ENCODE measurements at regions not wholly inside any gene's neighbourhood (a gene's known extent, or its start where the extent isn't known, plus 50 kb on each side); places are given as distances from the start of the nearest gene placed in this dataset.

DNA sequence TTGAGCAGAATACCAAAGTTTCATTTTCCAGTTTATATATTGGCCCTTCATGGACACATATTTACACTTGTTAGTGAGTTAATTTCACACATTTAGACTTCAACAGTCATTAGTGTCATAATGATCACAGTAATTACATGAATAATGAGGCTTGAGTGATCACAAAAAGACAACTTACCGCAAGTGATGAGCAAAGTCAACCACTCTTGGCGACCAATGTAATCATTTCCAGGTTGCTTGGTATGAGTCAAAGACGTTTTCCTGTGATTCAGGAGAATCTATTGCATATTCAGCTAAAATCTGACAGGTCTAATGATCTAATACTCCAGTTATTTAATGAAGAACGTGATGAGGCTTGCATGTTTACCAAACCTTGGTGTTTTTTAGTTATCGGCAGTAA is 407.9 kb upstream of the TENM3 start (continued):
- TF ChIP-seq, protein P1, sequence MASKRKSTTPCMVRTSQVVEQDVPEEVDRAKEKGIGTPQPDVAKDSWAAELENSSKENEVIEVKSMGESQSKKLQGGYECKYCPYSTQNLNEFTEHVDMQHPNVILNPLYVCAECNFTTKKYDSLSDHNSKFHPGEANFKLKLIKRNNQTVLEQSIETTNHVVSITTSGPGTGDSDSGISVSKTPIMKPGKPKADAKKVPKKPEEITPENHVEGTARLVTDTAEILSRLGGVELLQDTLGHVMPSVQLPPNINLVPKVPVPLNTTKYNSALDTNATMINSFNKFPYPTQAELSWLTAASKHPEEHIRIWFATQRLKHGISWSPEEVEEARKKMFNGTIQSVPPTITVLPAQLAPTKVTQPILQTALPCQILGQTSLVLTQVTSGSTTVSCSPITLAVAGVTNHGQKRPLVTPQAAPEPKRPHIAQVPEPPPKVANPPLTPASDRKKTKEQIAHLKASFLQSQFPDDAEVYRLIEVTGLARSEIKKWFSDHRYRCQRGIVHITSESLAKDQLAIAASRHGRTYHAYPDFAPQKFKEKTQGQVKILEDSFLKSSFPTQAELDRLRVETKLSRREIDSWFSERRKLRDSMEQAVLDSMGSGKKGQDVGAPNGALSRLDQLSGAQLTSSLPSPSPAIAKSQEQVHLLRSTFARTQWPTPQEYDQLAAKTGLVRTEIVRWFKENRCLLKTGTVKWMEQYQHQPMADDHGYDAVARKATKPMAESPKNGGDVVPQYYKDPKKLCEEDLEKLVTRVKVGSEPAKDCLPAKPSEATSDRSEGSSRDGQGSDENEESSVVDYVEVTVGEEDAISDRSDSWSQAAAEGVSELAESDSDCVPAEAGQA (IDR thresholded peaks at IDR 0.05; ENCODE audit: low read depth) = no peak
- TF ChIP-seq, protein P1 (CRISPR knock-in tag; IDR thresholded peaks at IDR 0.05; ENCODE audit: borderline replicate concordance) = no peak
- TF ChIP-seq TBX2 (CRISPR knock-in tag; IDR thresholded peaks at IDR 0.05; ENCODE audit: borderline replicate concordance) (no peak), NR2F2 (IDR thresholded peaks at IDR 0.05; ENCODE audit: borderline replicate concordance, low read depth) (no peak), TBP (CRISPR knock-in tag; IDR thresholded peaks at IDR 0.05) (no peak), SMARCE1 (IDR thresholded peaks at IDR 0.05; ENCODE audit: borderline replicate concordance) (no peak), MXI1 (IDR thresholded peaks at IDR 0.05; ENCODE audit: borderline replicate concordance, low read depth, low read length) (no peak)

- in situ Hi-C loops (cut with HindIII; ENCODE audit: extremely low pct_ligation_motif_present, low pct_unique_long_range_greater_than_20kb) = no loop called here
- FAIRE-seq (no peak), DNase-seq (ENCODE audit: low spot score) (no peak)
Observed at GRCh38 chr4:181838253-181838652, 404.9 kb upstream of the TENM3 start.

More at GRCh38 chr4:181838253-181838652, 404.9 kb upstream of the TENM3 start:
- intact Hi-C loops (cut with micrococcal nuclease; ENCODE audit: unreplicated experiment) = no loop called here
- Histone ChIP-seq H2AFZ (ENCODE audit: low read length) (no peak overlapping the region), H4K20me1 (ENCODE audit: insufficient read depth, low read length) (no peaks in the 10 kb centered on the region), H3K9me3 (ENCODE audit: low read length) (no peaks in the 10 kb centered on the region), H3K9ac (ENCODE audit: insufficient read depth, low read depth, low read length) (no peak overlapping the region), H3K36me3 (replicated peaks in 1 of 2; ENCODE audit: control insufficient read depth in 1 of 2, insufficient read depth in 2 of 2, low read length in 2 of 2) (no peaks in the 10 kb centered on the region), H3K79me2 (ENCODE audit: insufficient read depth, low read length) (no peaks in the 10 kb centered on the region), H3K4me1 (ENCODE audit: insufficient read depth, low read length) (no peaks in the 10 kb centered on the region), H3K4me2 (ENCODE audit: low read depth, low read length) (no peak overlapping the region), H3K4me3 (replicated peaks in 1 of 3; ENCODE audit: insufficient read depth in 1 of 3, low read depth in 2 of 3, low read length in 3 of 3) (no peak overlapping the region), H3K27ac (ENCODE audit: extremely low read length, insufficient read depth, low read length) (no peak overlapping the region), H3K27me3 (ENCODE audit: control insufficient read depth in 1 of 2, insufficient read depth in 2 of 2, low read length in 2 of 2) (0 out of 5 replicates have a peak, but pooled peaks cover 0 to 2% of the 10 kb centered on the region in 2 experiments)
- ChIA-PET CTCF (ENCODE audit: low intra/inter-chr PET ratio, low total read pairs) (no interaction called here), POLR2A (no interaction called here)
- WGBS (ENCODE audit: low lambda C conversion rate) = 4% methylated on average over 3 of the region's 3 CpGs
- no peak for TF ChIP-seq ZNF160 (CRISPR knock-in tag; IDR thresholded peaks at IDR 0.05)
- TF ChIP-seq MAFF (IDR thresholded peaks at IDR 0.05; ENCODE audit: low read depth, low read length) = 0 out of 2 replicates have a peak, but pooled peaks have one; percentile 48
- TF ChIP-seq MAFK (conservative IDR thresholded peaks at IDR 0.05 in 1 of 2, IDR thresholded peaks at IDR 0.05 in 1 of 2; ENCODE audit: low read length in 2 of 2) = peak; percentile 34 to 52; a peak in 3 of 4 replicates
- no TSS peak for BruUV-seq (replicated peaks)
- no peak for ATAC-seq

Measured in HepG2 (cell line).